Left ventricle myocardium inferior (tissue), 1 donor: ENCODE measurements at regions not wholly inside any gene's neighbourhood (a gene's known extent, or its start where the extent isn't known, plus 50 kb on each side); places are given as distances from the start of the nearest gene placed in this dataset.
A peak's percentile ranks its signal among the peaks of the same experiment; 100 is the strongest.
"Not testable (repeated sequence)": the region's sequence is repeated elsewhere in the genome, so short reads cannot be mapped to it uniquely, and the experiment has no call there.

Experiments
- DNase-seq: peaks from one replicate; pipeline ENCODE4 v3.0.0-alpha.2; 2020
- H3K27ac ChIP-seq: fragments of 200-600 bp; replicated peaks from 2 replicates; pipeline ENCODE4 v1.8.0; 2021
- H3K27me3 ChIP-seq: fragments of 200-600 bp; 2 replicates; pipeline ENCODE4 v1.8.0; 2021; ENCODE audit warnings: low read depth
- H3K36me3 ChIP-seq: fragments of 200-600 bp; 2 replicates; pipeline ENCODE4 v1.8.0; 2021
- H3K4me1 ChIP-seq: fragments of 200-600 bp; 2 replicates; pipeline ENCODE4 v1.8.0; 2021
- H3K4me3 ChIP-seq: fragments of 200-600 bp; 2 replicates; pipeline ENCODE4 v1.8.0; 2021; ENCODE audit warnings: mild to moderate bottlenecking, moderate library complexity
- H3K9me3 ChIP-seq: fragments of 200-600 bp; replicated peaks from 2 replicates; pipeline ENCODE4 v1.8.0; 2021
- CTCF ChIP-seq: fragments of 200-600 bp; IDR thresholded peaks from 2 replicates; pipeline ENCODE4 v1.8.0; 2021; ENCODE audit warnings: antibody characterized with exemption, mild to moderate bottlenecking, borderline replicate concordance
- intact Hi-C: fragments of 100-400 bp; cut with micrococcal nuclease; formaldehyde crosslinking; loops from one replicate; pipeline ENCODE4 v1.11.0; 2022
- donor health status: DM: no; HTN: yes; CAD: no; lungs with severe emphysema.

- intact Hi-C loops, result no loop called here
- no peaks in the 10 kb centered on the region for H3K27me3 ChIP-seq
- no peak for TF ChIP-seq CTCF
- H3K9me3 ChIP-seq, result no peaks in the 10 kb centered on the region
- DNase-seq, result peak; percentile 68
- H3K4me3 ChIP-seq, result no peak overlapping the region
- H3K4me1 ChIP-seq, result peaks cover 57% of the 10 kb centered on the region
- no peaks in the 10 kb centered on the region for H3K36me3 ChIP-seq
- H3K27ac ChIP-seq, result peak overlapping the region; percentile 89
Measured at GRCh38 chr15:67927501-67928168, 87.8 kb upstream of the RNU6-1 start.

- intact Hi-C loops, result no loop called here
- no peak for TF ChIP-seq CTCF
- Histone ChIP-seq H3K4me3 (no peak overlapping the region), H3K27ac (peak overlapping the region; percentile 89), H3K4me1 (peaks cover 47% of the 10 kb centered on the region), H3K36me3 (no peaks in the 10 kb centered on the region), H3K27me3 (no peaks in the 10 kb centered on the region), H3K9me3 (no peaks in the 10 kb centered on the region)
- no peak for DNase-seq
Measured at GRCh38 chr15:67928666-67929065, 88.8 kb upstream of the RNU6-1 start.

- Histone ChIP-seq H3K9me3 (no peaks in the 10 kb centered on the region), H3K4me1 (peaks cover 41% of the 10 kb centered on the region), H3K27ac (no peak overlapping the region), H3K4me3 (no peak overlapping the region), H3K36me3 (no peaks in the 10 kb centered on the region), H3K27me3 (no peaks in the 10 kb centered on the region)
- no peak for TF ChIP-seq CTCF
- DNase-seq, result no peak
- intact Hi-C loops, result no loop called here
Measured at GRCh38 chr15:67930720-67931119, 90.9 kb upstream of the RNU6-1 start.

- no peak overlapping the region for H3K27ac ChIP-seq
- no peaks in the 10 kb centered on the region for H3K36me3 ChIP-seq
- no peak for DNase-seq
- TF ChIP-seq CTCF, result no peak
- H3K27me3 ChIP-seq, result no peaks in the 10 kb centered on the region
- H3K4me3 ChIP-seq, result no peak overlapping the region
- no peaks in the 10 kb centered on the region for H3K9me3 ChIP-seq
- peaks cover 33% of the 10 kb centered on the region for H3K4me1 ChIP-seq
- intact Hi-C loops, result no loop called here
Measured at GRCh38 chr15:67931861-67932260, 92.0 kb upstream of the RNU6-1 start.

GRCh38 chr15:67934126-67934525 is 94.3 kb upstream of the RNU6-1 start:
- DNase-seq, intact Hi-C loops, H3K4me3 ChIP-seq, H3K27ac ChIP-seq, H3K9me3 ChIP-seq, H3K27me3 ChIP-seq, H3K36me3 ChIP-seq: not testable (repeated sequence)
- peaks cover 15% of the 10 kb centered on the region for H3K4me1 ChIP-seq

- Histone ChIP-seq H3K36me3 (no peaks in the 10 kb centered on the region), H3K4me3 (no peak overlapping the region), H3K27me3 (no peaks in the 10 kb centered on the region), H3K4me1 (peaks cover 15% of the 10 kb centered on the region), H3K27ac (peak overlapping the region; percentile 59), H3K9me3 (no peaks in the 10 kb centered on the region)
- intact Hi-C loops, result no loop called here
- no peak for TF ChIP-seq CTCF
- DNase-seq, result no peak
Measured at GRCh38 chr15:67935244-67935643, 95.4 kb upstream of the RNU6-1 start.
